ENCODE measurements at regions not wholly inside any gene's neighbourhood (a gene's known extent, or its start where the extent isn't known, plus 50 kb on each side); places are given as distances from the start of the nearest gene placed in this dataset.

DNA sequence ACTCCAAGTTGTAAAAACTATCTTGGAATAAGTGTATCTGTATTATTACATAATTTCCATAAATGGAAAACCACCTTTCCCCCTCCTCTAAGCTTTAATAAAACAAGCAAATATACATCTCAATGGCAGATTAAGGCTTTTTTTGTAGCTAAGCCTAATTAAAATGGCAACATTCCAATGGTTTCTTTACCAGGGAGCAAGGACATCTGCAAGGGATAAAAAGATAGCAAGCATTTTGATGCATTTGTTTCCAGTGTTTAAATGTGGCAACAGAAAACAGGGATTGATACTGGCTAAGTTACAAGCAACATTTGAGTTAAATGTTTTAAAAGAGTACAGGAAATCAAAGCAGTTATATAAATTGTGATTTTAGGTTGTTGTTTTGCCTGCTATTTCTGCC is 1012.7 kb downstream of the ADGRL2 start:
- H3K4me3 ChIP-seq (ENCODE audit: low read depth, low read length), result no peak overlapping the region
- TF ChIP-seq, protein P1, sequence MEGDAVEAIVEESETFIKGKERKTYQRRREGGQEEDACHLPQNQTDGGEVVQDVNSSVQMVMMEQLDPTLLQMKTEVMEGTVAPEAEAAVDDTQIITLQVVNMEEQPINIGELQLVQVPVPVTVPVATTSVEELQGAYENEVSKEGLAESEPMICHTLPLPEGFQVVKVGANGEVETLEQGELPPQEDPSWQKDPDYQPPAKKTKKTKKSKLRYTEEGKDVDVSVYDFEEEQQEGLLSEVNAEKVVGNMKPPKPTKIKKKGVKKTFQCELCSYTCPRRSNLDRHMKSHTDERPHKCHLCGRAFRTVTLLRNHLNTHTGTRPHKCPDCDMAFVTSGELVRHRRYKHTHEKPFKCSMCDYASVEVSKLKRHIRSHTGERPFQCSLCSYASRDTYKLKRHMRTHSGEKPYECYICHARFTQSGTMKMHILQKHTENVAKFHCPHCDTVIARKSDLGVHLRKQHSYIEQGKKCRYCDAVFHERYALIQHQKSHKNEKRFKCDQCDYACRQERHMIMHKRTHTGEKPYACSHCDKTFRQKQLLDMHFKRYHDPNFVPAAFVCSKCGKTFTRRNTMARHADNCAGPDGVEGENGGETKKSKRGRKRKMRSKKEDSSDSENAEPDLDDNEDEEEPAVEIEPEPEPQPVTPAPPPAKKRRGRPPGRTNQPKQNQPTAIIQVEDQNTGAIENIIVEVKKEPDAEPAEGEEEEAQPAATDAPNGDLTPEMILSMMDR (conservative IDR thresholded peaks at IDR 0.05; ENCODE audit: low read depth, low read length), result no peak

DNA sequence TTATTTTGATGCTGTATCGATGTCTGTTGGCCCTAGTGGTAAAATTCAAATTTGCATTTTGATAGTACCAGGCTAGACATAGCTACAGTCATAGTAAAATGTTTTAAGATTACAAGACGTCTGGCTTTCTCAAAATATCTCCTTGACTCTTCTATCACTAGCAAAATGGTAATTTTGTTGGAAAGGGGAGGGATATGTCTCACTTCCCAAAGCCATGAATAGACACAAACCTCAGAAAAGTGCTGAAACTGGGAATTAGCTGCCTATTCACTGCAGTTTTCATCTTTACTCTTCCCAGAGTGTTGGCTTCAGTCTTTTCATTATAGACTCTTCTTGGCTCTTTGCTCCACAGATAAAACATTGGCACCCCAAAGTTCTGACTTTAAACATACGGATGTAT is 1009.9 kb downstream of the ADGRL2 start:
- H3K4me3 ChIP-seq (ENCODE audit: low read depth, low read length), result no peak overlapping the region
- TF ChIP-seq, protein P1 (conservative IDR thresholded peaks at IDR 0.05; ENCODE audit: low read depth, low read length), result no peak
- no peak for DNase-seq (ENCODE audit: low read depth)

More for the DNA sequence above, 1012.7 kb downstream of the ADGRL2 start:
- no peak for DNase-seq (ENCODE audit: low read depth)

DNA sequence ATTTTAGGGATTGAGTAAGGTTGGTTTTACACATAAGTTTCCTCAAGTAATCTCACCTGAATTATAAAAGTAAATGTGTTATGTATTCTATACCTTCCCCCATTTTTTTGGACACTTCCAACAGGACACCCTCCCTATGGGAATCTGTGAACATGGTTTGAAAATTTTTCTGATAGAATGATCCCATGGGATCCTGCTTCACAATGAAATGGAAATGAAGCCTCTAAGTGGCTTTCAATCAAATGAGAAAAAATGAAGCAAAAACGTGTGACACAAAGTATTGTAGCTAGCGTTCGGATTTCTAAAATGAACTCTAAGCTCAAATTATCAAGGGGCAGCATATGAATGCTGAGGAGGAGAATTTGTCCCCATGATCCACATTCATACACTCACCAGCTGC is 1006.8 kb downstream of the ADGRL2 start:
- DNase-seq (ENCODE audit: low read depth), result no peak
- H3K4me3 ChIP-seq (ENCODE audit: low read depth, low read length), result no peak overlapping the region
- TF ChIP-seq, protein P1 (conservative IDR thresholded peaks at IDR 0.05; ENCODE audit: low read depth, low read length), result no peak

DNA sequence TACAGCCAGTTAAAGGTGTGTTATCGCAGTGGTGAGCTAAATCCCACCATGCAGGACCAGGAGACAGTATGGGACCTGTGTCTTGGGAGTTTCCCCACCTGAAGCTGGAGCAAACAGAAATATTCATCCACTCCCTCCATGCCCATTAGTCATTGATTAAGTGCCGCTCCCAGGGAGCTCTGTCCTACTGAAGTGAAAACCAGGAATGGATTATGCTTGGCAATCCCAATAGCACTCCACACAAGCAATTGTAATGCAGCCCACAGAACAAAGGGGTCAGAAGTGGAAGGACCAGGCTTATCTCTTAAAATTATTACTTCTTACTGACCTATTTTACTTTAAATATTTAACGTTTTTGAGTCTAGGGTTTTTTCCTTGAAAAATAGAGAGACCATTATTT is 1005.4 kb downstream of the ADGRL2 start:
- no peak overlapping the region for H3K4me3 ChIP-seq (ENCODE audit: low read depth, low read length)
- DNase-seq (ENCODE audit: low read depth), result no peak
- TF ChIP-seq, protein P1 (conservative IDR thresholded peaks at IDR 0.05; ENCODE audit: low read depth, low read length), result no peak

DNA sequence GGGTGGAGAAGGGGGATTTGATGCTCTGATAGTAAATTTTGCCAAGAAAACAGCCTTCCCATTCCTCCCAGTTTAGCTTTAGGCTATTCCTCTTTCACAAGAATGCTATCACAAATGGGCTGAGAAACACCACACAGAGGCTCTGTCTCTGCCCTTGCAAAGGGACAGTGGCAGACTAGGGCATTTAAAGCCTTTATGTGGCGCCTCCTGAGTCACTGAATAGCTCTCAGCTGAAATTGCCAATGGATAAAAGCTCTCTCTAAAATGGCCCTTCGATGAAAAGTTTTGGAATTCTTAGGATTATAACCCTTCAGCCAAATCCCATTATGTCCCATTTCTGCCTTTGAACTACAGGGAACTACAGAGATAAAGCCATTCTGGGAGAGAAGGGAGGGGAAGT is 1000.4 kb downstream of the ADGRL2 start:
- TF ChIP-seq, protein P1 (conservative IDR thresholded peaks at IDR 0.05; ENCODE audit: low read depth, low read length), result no peak

DNA sequence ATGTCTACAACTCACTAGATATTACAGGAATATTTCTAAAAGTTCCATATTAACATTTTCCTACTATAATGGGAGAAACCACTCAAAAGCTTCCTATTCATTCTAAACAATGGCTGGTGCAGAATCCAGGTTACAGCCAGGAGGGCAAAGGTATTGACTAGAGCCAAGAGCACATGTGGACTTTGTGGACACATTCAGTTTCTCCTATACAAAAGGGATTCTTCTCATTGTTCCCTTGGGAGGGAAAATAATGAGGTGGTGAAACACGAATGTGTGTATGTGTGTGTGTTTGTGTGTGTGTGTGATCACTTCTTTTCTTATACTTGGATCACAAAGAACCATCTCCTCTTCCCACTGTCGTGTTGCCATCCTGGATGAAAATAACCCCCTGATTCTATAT is 1000.0 kb downstream of the ADGRL2 start:
- no peak for DNase-seq (ENCODE audit: low read depth)
- TF ChIP-seq, protein P1 (conservative IDR thresholded peaks at IDR 0.05; ENCODE audit: low read depth, low read length), result no peak
- H3K4me3 ChIP-seq (ENCODE audit: low read depth, low read length), result no peak overlapping the region

More for the DNA sequence above, 1000.4 kb downstream of the ADGRL2 start:
- no peak for DNase-seq (ENCODE audit: low read depth)
- H3K4me3 ChIP-seq (ENCODE audit: low read depth, low read length), result no peak overlapping the region

DNA sequence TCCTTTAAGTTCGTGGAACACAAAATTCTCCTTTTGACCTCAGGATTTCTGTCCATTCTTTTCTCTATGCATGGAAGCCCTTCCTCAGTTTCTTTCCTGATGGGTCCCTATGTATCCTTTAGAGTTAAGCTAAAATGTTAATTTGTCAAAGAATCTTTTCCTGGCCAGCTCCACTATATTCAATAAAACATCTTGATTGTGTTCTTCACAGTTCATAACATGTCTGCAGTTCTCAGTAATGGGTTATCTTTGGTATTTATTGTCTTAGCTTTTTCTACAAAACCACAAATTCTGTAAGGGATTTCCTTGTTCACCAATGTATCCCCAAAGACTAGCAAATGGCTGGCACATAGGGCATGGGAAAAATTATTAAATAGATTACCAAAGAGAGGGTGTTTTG is 998.5 kb downstream of the ADGRL2 start:
- H3K4me3 ChIP-seq (ENCODE audit: low read depth, low read length), result no peak overlapping the region
- TF ChIP-seq, protein P1 (conservative IDR thresholded peaks at IDR 0.05; ENCODE audit: low read depth, low read length), result no peak
- DNase-seq (ENCODE audit: low read depth), result no peak
